GM21447 (cell line): ENCODE measurements at regions not wholly inside any gene's neighbourhood (a gene's known extent, or its start where the extent isn't known, plus 50 kb on each side); places are given as distances from the start of the nearest gene placed in this dataset.

ENCODE experiments used
- ATAC-seq: cut with Tn5 transposase; IDR thresholded peaks from one replicate; pipeline ENCODE4 v1.9.1; 2021; ENCODE audit not compliant: unreplicated experiment

DNA sequence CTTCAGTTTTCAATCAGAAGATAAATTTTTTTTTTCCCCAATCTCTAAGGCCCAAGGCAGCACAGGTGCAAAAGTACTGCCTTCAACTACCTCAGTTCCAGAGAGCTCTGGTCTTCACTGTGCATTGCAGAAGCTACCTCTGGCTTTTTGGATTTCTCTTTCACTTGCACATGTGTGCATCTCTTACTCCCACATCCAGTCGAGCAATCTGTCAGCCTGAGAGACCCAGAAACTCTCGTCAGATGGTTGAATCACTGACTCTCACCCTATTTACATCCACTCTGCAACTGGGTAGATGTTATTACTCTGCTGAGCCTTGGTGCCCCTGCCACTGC lies 813.8 kb downstream of the NR2F2 start:
- ATAC-seq = no peak

DNA sequence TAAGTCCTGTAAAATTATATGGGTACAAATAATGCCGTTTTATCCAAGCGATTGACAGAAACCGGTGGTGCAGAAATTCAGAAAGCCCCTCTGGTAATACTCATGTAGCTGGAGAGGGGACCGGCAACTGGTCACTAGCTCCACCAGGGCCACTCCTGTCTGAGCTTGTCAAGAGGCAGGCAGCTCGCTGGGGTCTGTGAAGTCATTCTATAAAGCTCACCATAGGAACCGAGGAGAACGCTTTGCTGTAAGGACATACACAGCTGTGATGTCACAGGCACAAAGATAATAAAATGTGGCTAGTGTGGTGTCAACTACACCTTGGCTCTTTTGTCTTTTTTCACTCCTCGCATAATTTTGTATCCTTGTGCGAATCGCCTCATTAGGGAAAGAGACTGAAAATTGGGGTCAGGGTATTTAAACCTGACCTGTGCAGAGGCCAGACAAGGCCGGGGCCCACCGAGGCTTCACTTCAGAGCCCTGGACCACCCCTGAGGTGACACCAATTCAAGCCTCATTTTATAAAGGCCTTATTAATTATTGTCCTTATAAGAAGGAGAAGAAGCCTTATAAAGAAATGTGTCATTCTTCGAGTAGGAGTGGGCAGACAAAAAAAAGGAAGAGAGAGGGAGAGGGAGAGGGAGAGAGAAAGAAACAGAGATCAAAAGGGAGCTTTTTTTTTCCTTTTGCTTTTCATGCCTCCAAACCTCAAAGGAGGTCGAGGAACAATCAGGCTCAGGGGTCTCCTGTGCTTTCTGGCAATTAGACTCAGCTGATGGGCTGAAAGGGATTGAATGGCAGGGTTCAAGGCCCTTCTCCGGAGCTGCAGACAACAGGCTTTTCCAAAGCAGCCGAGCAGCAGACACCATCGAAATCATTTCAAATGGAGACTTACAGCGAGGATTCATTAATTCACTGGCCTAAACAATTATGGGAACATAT lies 813.3 kb upstream of the ARRDC4 start:
- ATAC-seq = no peak

DNA sequence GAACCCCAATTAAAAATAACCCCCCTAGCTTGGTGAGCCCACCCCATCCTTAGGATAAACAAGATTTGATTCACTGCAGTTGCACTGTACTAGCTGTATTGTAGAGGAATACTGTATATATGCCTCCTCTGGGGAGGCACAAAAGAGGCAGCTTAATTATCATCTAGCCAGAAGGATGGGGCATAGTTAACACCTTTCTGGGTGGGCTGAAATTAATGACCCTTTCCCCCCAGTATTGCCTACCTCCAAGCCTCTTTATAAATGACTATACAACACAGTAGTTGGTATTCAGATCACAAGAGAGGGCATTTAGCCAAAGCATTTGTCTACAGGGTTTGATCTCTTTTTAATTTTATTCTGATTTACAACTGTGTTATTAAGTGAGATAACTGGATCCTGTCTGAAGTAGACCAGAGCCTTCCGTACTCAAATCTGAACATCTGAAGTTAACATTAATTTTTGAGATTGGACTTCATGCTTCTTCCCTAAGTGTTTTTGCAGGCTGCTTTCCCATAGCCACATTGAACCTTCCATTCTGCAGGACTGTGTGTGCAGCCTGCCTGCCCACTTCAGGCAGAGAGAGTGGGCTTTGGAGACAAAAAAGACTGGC lies 807.0 kb upstream of the ARRDC4 start:
- no peak for ATAC-seq

- no peak for ATAC-seq
Observed at GRCh38 chr15:97156739-97157265, 803.7 kb upstream of the ARRDC4 start.

GRCh38 chr15:97162805-97163495 lies 797.6 kb upstream of the ARRDC4 start:
- no peak for ATAC-seq

DNA sequence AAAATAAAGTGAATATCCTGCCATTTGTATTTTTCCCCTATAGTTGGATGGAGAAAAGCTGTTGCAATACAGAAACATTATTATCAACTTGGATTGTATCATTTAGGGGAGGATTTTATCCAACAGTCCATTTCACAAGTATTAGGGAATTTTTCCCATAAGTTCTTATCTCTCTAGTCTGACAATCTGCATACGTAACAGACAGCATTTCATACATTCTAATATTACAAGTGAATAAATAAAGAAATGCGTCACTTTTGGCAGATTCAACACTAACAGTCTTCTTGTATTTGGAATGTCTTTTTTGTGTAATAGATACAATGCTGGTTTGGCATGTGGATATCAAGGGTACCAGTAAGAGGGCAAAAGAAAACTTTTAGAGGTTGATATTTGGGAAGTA lies 795.3 kb upstream of the ARRDC4 start:
- ATAC-seq = no peak

DNA sequence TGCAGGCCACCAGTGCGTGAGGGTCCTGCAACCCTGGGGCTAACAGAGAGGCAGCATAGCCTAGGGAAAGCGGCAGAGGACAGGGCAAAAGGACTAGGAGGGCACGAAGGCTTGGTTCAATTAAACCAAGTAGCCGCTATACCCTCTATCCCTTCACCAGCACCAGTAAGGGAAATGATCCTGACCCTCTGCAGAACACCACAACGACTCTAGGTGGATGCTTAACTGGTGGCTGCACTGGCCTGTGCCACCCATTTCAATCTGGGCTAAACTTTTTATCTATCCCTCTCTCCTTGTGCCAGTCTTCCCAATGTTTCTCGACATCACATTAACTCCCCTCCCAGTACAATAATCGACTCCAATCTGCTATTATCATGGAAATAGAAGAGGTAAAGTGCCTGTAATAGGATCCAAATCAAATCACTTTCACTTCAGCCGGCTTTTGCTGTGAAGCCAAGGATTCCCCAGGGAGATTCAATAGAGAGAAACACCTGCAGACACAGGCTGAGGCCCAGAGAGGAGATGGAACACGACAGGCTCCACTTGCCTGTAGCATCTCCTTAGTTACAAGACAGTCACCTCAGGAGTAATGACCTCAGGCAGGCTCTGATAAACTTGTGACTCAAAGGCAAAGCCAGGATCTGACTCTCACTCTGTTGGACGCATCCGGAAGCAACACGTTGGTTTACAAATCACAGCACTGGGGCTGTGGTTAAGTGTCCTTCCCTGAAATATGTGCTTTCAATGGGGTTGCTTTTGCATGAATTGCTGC lies 791.6 kb upstream of the ARRDC4 start:
- no peak for ATAC-seq

DNA sequence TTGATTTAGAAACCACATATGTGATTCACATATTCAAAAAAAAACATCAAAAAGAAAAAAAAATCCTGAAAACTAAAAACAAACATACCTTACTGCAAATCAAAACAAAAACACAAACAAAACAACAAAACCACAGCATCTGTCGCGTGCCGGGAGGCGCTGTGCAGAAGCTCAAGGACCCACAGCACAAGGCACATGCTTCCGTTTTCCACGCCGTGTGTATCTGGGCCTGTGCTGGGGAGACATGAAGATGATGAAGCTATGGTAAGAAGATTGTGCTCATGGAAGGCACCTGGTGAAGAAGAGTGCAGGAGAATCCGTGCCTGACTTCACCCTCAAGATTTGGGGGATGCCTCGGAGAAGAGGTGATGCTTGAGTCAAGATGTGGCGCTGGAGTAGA lies 788.9 kb upstream of the ARRDC4 start:
- ATAC-seq = no peak

- no peak for ATAC-seq
Observed at GRCh38 chr15:97174886-97175540, 785.5 kb upstream of the ARRDC4 start.

- ATAC-seq = no peak
Observed at GRCh38 chr15:97177151-97177577, 783.3 kb upstream of the ARRDC4 start.

DNA sequence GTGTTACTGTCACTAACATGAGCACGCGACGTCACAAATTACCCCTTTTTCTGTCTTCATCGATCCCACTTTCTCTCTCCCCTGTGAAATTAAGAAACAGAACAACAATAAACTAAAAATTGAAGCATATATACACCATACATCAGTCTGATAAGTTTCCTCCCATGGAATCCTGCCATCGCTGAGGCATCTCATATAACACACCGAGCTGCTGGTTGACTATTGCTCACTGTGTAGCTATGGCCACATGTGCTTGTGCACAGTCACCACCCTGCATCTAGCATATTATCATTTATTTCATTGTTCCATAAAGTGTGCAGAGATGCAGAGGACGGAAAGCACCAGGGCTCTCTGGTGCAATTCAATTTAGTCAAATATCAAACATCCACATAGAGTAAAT lies 777.9 kb upstream of the ARRDC4 start:
- ATAC-seq = no peak

GRCh38 chr15:97189162-97189780 lies 771.2 kb upstream of the ARRDC4 start:
- no peak for ATAC-seq

- no peak for ATAC-seq
Observed at GRCh38 chr15:97194750-97195149, 765.8 kb upstream of the ARRDC4 start.

DNA sequence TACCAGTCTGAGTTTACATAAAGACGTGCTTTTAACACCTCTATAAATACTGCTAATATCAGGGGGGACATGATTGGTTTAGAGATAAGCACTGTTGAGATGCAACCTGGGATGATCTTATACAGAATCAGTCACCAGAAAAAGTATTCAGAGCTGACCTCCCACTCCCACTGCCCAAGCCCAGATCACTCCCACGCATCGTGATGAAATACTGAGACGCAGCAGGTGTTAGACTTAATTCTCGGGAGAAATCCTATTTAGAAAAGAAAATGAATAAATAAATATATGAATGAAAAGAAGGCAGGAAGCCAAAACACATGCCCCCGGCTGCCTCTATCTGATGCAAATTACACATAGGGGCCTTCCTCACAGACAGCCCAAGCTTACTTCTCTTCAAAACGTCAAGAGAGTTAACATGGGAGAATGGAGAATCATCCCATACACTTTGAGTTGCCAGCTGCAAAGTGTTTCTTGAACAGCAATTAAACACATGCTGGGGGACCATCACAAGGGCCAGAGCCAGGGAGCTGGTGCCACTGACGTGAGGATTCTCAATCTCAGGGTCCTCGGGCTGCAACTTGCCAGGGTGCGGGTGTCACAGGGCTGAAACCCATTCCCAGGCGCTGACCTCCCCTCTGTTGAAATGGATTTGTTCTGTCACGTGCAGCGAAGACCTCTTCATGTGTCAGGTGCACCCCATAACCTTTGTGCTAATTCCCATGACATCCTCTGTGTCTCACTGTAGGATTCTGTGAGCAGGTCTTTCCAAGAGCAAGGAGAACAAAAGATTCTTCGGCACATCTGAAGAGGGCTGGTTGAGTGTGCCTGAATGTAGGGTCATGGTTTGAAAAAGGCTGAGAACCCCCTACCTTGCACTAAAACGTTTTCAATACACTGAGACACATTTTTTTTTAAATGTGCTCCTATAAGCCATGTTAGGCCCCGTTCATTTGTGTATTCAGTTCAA lies 764.2 kb upstream of the ARRDC4 start:
- no peak for ATAC-seq

GRCh38 chr15:97199393-97200051 lies 761.0 kb upstream of the ARRDC4 start:
- ATAC-seq = no peak

- ATAC-seq = no peak
Observed at GRCh38 chr15:97200161-97200560, 760.3 kb upstream of the ARRDC4 start.

GRCh38 chr15:97210277-97210676 lies 750.2 kb upstream of the ARRDC4 start:
- ATAC-seq = no peak

GRCh38 chr15:97215629-97216028 lies 744.9 kb upstream of the ARRDC4 start:
- ATAC-seq = no peak
